GM23338 (cell line): ENCODE measurements at regions not wholly inside any gene's neighbourhood (a gene's known extent, or its start where the extent isn't known, plus 50 kb on each side); places are given as distances from the start of the nearest gene placed in this dataset.
A peak's percentile ranks its signal among the peaks of the same experiment; 100 is the strongest.

ENCODE experiments used
- ATAC-seq: fragments of 200-7000 bp; cut with Tn5 transposase; 3 replicates; pipeline ENCODE4 v1.9.1; 2020
- DNase-seq: peaks from one replicate; pipeline ENCODE4 v3.0.0-alpha.2; 2015; ENCODE audit warnings: low spot score
- H2AFZ ChIP-seq: fragments of 200-600 bp; sonication (generic); 2 replicates; pipeline ENCODE4 v1.8.0; 2016; ENCODE audit warnings: antibody characterized with exemption, mild to moderate bottlenecking, moderate library complexity
- H3F3A ChIP-seq: fragments of 200-600 bp; sonication (generic); replicated peaks from 2 replicates; pipeline ENCODE4 v1.8.0; 2017; ENCODE audit warnings: antibody characterized with exemption, mixed run types, low read depth
- H3K27ac ChIP-seq: fragments of 200-600 bp; sonication (generic); 2 replicates; pipeline ENCODE4 v1.6.1; 2016; ENCODE audit warnings: low read depth
- H3K27me3 ChIP-seq: fragments of 200-600 bp; sonication (generic); 2 replicates; pipeline ENCODE4 v1.8.0; 2016; ENCODE audit warnings: mild to moderate bottlenecking, mixed run types, moderate library complexity; ENCODE audit not compliant: insufficient read depth
- H3K36me3 ChIP-seq: fragments of 200-600 bp; sonication (generic); 2 replicates; pipeline ENCODE4 v1.8.0; 2016; ENCODE audit warnings: mild to moderate bottlenecking; ENCODE audit not compliant: insufficient read depth
- H3K4me1 ChIP-seq: fragments of 200-600 bp; sonication (generic); 2 replicates; pipeline ENCODE4 v1.8.0; 2016; ENCODE audit warnings: mild to moderate bottlenecking, moderate library complexity; ENCODE audit not compliant: insufficient read depth
- H3K4me2 ChIP-seq: fragments of 200-600 bp; sonication (generic); 2 replicates; pipeline ENCODE4 v1.7.1; 2017; ENCODE audit warnings: mixed run types
- H3K4me3 ChIP-seq: fragments of 200-600 bp; sonication (generic); 2 replicates; pipeline ENCODE4 v1.6.1; 2016; ENCODE audit warnings: mixed run types
- H3K79me2 ChIP-seq: fragments of 200-600 bp; sonication (generic); replicated peaks from 2 replicates; pipeline ENCODE4 v1.8.0; 2017; ENCODE audit warnings: mild to moderate bottlenecking; ENCODE audit not compliant: insufficient read depth
- H3K9me2 ChIP-seq: fragments of 200-600 bp; sonication (generic); 2 replicates; pipeline ENCODE4 v1.8.0; 2017; ENCODE audit not compliant: insufficient read depth
- H4K20me1 ChIP-seq: fragments of 200-600 bp; sonication (generic); replicated peaks from 2 replicates; pipeline ENCODE4 v1.8.0; 2017; ENCODE audit warnings: mild to moderate bottlenecking; ENCODE audit not compliant: insufficient read depth
- H3K27ac Mint-ChIP-seq: 2 replicates; pipeline ENCODE4 v1.8.0; 2020; ENCODE audit warnings: inconsistent platforms, mild to moderate bottlenecking, moderate library complexity, mixed read lengths
- H3K27me3 Mint-ChIP-seq: 3 replicates; pipeline ENCODE4 v1.8.0; 2022; ENCODE audit warnings: low read depth, mild to moderate bottlenecking, moderate library complexity, mixed read lengths, inconsistent platforms; ENCODE audit not compliant: insufficient read depth, poor library complexity
- H3K36me3 Mint-ChIP-seq: 3 replicates; pipeline ENCODE4 v1.8.0; 2021; ENCODE audit warnings: low read depth, mild to moderate bottlenecking, inconsistent platforms, moderate library complexity, mixed read lengths
- H3K4me1 Mint-ChIP-seq: 3 replicates; pipeline ENCODE4 v1.8.0; 2020; ENCODE audit warnings: mild to moderate bottlenecking, inconsistent platforms, mixed read lengths
- H3K4me3 Mint-ChIP-seq: 3 replicates; pipeline ENCODE4 v1.8.0; 2021; ENCODE audit warnings: moderate library complexity, mild to moderate bottlenecking, inconsistent platforms, mixed read lengths
- H3K9me3 Mint-ChIP-seq: 3 replicates; pipeline ENCODE4 v1.8.0; 2020; ENCODE audit warnings: moderate library complexity, mild to moderate bottlenecking, inconsistent platforms, mixed read lengths
- CREB1 ChIP-seq: fragments of 250-450 bp; sonication (Bioruptor Pico); IDR thresholded peaks from 2 replicates; pipeline ENCODE4 v1.5.0; 2020; ENCODE audit warnings: low read depth, mild to moderate bottlenecking, moderate library complexity
- NANOG ChIP-seq: IDR thresholded peaks from 2 replicates; pipeline ENCODE4 v1.6.1; 2016; ENCODE audit warnings: antibody characterized with exemption, borderline replicate concordance
- TF ChIP-seq, protein P1 (sequence below): fragments of 250-450 bp; sonication (Bioruptor Pico); IDR thresholded peaks from 2 replicates; pipeline ENCODE4 v1.5.0; 2020; ENCODE audit warnings: mild to moderate bottlenecking, moderate library complexity
- TF ChIP-seq, protein P2 (sequence below): IDR thresholded peaks from 2 replicates; pipeline ENCODE4 v1.6.1; 2016; ENCODE audit warnings: antibody characterized with exemption
- TF ChIP-seq, protein P3 (sequence below), 2 experiments: fragments of 200-600 bp in 1 of 2; sonication (generic) in 1 of 2; conservative IDR thresholded peaks; 2 replicates each; pipeline versions ENCODE4 v1.5.1 to v1.6.1; 2016 to 2017; ENCODE audit warnings: antibody characterized with exemption in 2 of 2, low read depth in 2 of 2, mild to moderate bottlenecking in 2 of 2, moderate library complexity in 1 of 2

- no peak overlapping the region for H3K4me3 ChIP-seq
- no peaks in the 10 kb centered on the region for H3K27me3 Mint-ChIP-seq
- H4K20me1 ChIP-seq: no peaks in the 10 kb centered on the region
- no peaks in the 10 kb centered on the region; the same call in 2 of the 3 replicates for H3K9me3 Mint-ChIP-seq
- H3F3A ChIP-seq: no peaks in the 10 kb centered on the region
- H3K4me1 Mint-ChIP-seq: peaks cover 18% of the 10 kb centered on the region
- TF ChIP-seq NANOG (no peak), CREB1 (no peak)
- TF ChIP-seq, protein P1, sequence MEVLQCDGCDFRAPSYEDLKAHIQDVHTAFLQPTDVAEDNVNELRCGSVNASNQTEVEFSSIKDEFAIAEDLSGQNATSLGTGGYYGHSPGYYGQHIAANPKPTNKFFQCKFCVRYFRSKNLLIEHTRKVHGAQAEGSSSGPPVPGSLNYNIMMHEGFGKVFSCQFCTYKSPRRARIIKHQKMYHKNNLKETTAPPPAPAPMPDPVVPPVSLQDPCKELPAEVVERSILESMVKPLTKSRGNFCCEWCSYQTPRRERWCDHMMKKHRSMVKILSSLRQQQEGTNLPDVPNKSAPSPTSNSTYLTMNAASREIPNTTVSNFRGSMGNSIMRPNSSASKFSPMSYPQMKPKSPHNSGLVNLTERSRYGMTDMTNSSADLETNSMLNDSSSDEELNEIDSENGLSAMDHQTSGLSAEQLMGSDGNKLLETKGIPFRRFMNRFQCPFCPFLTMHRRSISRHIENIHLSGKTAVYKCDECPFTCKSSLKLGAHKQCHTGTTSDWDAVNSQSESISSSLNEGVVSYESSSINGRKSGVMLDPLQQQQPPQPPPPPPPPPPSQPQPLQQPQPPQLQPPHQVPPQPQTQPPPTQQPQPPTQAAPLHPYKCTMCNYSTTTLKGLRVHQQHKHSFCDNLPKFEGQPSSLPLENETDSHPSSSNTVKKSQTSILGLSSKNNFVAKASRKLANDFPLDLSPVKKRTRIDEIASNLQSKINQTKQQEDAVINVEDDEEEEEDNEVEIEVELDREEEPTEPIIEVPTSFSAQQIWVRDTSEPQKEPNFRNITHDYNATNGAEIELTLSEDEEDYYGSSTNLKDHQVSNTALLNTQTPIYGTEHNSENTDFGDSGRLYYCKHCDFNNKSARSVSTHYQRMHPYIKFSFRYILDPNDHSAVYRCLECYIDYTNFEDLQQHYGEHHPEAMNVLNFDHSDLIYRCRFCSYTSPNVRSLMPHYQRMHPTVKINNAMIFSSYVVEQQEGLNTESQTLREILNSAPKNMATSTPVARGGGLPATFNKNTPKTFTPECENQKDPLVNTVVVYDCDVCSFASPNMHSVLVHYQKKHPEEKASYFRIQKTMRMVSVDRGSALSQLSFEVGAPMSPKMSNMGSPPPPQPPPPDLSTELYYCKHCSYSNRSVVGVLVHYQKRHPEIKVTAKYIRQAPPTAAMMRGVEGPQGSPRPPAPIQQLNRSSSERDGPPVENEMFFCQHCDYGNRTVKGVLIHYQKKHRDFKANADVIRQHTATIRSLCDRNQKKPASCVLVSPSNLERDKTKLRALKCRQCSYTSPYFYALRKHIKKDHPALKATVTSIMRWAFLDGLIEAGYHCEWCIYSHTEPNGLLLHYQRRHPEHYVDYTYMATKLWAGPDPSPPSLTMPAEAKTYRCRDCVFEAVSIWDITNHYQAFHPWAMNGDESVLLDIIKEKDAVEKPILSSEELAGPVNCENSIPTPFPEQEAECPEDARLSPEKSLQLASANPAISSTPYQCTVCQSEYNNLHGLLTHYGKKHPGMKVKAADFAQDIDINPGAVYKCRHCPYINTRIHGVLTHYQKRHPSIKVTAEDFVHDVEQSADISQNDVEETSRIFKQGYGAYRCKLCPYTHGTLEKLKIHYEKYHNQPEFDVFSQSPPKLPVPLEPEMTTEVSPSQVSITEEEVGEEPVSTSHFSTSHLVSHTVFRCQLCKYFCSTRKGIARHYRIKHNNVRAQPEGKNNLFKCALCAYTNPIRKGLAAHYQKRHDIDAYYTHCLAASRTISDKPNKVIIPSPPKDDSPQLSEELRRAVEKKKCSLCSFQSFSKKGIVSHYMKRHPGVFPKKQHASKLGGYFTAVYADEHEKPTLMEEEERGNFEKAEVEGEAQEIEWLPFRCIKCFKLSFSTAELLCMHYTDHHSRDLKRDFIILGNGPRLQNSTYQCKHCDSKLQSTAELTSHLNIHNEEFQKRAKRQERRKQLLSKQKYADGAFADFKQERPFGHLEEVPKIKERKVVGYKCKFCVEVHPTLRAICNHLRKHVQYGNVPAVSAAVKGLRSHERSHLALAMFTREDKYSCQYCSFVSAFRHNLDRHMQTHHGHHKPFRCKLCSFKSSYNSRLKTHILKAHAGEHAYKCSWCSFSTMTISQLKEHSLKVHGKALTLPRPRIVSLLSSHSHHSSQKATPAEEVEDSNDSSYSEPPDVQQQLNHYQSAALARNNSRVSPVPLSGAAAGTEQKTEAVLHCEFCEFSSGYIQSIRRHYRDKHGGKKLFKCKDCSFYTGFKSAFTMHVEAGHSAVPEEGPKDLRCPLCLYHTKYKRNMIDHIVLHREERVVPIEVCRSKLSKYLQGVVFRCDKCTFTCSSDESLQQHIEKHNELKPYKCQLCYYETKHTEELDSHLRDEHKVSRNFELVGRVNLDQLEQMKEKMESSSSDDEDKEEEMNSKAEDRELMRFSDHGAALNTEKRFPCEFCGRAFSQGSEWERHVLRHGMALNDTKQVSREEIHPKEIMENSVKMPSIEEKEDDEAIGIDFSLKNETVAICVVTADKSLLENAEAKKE: no peak
- TF ChIP-seq, protein P2, sequence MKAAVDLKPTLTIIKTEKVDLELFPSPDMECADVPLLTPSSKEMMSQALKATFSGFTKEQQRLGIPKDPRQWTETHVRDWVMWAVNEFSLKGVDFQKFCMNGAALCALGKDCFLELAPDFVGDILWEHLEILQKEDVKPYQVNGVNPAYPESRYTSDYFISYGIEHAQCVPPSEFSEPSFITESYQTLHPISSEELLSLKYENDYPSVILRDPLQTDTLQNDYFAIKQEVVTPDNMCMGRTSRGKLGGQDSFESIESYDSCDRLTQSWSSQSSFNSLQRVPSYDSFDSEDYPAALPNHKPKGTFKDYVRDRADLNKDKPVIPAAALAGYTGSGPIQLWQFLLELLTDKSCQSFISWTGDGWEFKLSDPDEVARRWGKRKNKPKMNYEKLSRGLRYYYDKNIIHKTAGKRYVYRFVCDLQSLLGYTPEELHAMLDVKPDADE: no peak
- no peak overlapping the region for H3K4me2 ChIP-seq
- H3K4me3 Mint-ChIP-seq: no peak overlapping the region
- no peaks in the 10 kb centered on the region for H3K79me2 ChIP-seq
- H3K27me3 ChIP-seq: no peaks in the 10 kb centered on the region
- no peak overlapping the region for H3K27ac ChIP-seq
- H3K36me3 Mint-ChIP-seq: no peaks in the 10 kb centered on the region
- no peak for DNase-seq
- no peaks in the 10 kb centered on the region; the same call in 1 of the 2 replicates for H3K4me1 ChIP-seq
- H3K36me3 ChIP-seq: no peaks in the 10 kb centered on the region
- no peak overlapping the region for H3K27ac Mint-ChIP-seq
- H3K9me2 ChIP-seq: peaks cover 6% of the 10 kb centered on the region; the same call in 1 of the 2 replicates
- no peak overlapping the region for H2AFZ ChIP-seq
- no peak for ATAC-seq
These were observed 1009.0 kb upstream of the LCORL start for GRCh38 chr4:19030536-19030935.

GRCh38 chr4:19030048-19030447, 1008.5 kb upstream of the LCORL start:
- no peaks in the 10 kb centered on the region for H4K20me1 ChIP-seq
- no peaks in the 10 kb centered on the region for H3K36me3 ChIP-seq
- Mint-ChIP-seq H3K27me3 (no peaks in the 10 kb centered on the region), H3K4me3 (no peak overlapping the region), H3K36me3 (no peaks in the 10 kb centered on the region), H3K4me1 (peaks cover 18% of the 10 kb centered on the region), H3K27ac (0 out of 2 replicates have a peak overlapping the region, but pooled peaks have one; percentile 56), H3K9me3 (no peaks in the 10 kb centered on the region; the same call in 2 of the 3 replicates)
- H3K27me3 ChIP-seq: no peaks in the 10 kb centered on the region
- no peak for ATAC-seq
- H3K4me3 ChIP-seq: no peak overlapping the region
- no peak overlapping the region for H3K27ac ChIP-seq
- peaks cover 6% of the 10 kb centered on the region; the same call in 1 of the 2 replicates for H3K9me2 ChIP-seq
- peak; percentile 26 for DNase-seq
- H3K4me1 ChIP-seq: no peaks in the 10 kb centered on the region; the same call in 1 of the 2 replicates
- H3K79me2 ChIP-seq: no peaks in the 10 kb centered on the region
- no peak overlapping the region for H3K4me2 ChIP-seq
- no peak overlapping the region for H2AFZ ChIP-seq
- H3F3A ChIP-seq: no peaks in the 10 kb centered on the region
- TF ChIP-seq, protein P3, sequence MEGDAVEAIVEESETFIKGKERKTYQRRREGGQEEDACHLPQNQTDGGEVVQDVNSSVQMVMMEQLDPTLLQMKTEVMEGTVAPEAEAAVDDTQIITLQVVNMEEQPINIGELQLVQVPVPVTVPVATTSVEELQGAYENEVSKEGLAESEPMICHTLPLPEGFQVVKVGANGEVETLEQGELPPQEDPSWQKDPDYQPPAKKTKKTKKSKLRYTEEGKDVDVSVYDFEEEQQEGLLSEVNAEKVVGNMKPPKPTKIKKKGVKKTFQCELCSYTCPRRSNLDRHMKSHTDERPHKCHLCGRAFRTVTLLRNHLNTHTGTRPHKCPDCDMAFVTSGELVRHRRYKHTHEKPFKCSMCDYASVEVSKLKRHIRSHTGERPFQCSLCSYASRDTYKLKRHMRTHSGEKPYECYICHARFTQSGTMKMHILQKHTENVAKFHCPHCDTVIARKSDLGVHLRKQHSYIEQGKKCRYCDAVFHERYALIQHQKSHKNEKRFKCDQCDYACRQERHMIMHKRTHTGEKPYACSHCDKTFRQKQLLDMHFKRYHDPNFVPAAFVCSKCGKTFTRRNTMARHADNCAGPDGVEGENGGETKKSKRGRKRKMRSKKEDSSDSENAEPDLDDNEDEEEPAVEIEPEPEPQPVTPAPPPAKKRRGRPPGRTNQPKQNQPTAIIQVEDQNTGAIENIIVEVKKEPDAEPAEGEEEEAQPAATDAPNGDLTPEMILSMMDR (conservative IDR thresholded peaks at IDR 0.05; ENCODE audit: low read depth in 2 of 2): no peak
